ENCODE measurements at regions not wholly inside any gene's neighbourhood (a gene's known extent, or its start where the extent isn't known, plus 50 kb on each side); places are given as distances from the start of the nearest gene placed in this dataset.

GRCh38 chr22:47300698-47301405 is 538.4 kb downstream of the TBC1D22A start:
- TF ChIP-seq CTCF (IDR thresholded peaks at IDR 0.05; ENCODE audit: insufficient read depth, low read length, poor library complexity, severe bottlenecking): no peak
- H3K27me3 ChIP-seq (replicated peaks; ENCODE audit: control insufficient read depth, insufficient read depth, low read length): no peaks in the 10 kb centered on the region
- no peak overlapping the region for H3K4me3 ChIP-seq (replicated peaks; ENCODE audit: low read depth, low read length)
- no peaks in the 10 kb centered on the region for H3K36me3 ChIP-seq (ENCODE audit: control insufficient read depth, insufficient read depth, low read length)
- no peak for DNase-seq (ENCODE audit: extremely low read depth, insufficient read length)

- Histone ChIP-seq H3K36me3 (ENCODE audit: control insufficient read depth, insufficient read depth, low read length) (no peaks in the 10 kb centered on the region), H3K4me3 (replicated peaks; ENCODE audit: low read depth, low read length) (no peak overlapping the region), H3K27me3 (replicated peaks; ENCODE audit: control insufficient read depth, insufficient read depth, low read length) (no peaks in the 10 kb centered on the region)
- no peak for DNase-seq (ENCODE audit: extremely low read depth, insufficient read length)
- no peak for TF ChIP-seq CTCF (IDR thresholded peaks at IDR 0.05; ENCODE audit: insufficient read depth, low read length, poor library complexity, severe bottlenecking)
Observed at GRCh38 chr22:47299863-47300697, 537.6 kb downstream of the TBC1D22A start.

GRCh38 chr22:47299211-47299862 is 536.9 kb downstream of the TBC1D22A start:
- no peak for DNase-seq (ENCODE audit: extremely low read depth, insufficient read length)
- TF ChIP-seq CTCF (IDR thresholded peaks at IDR 0.05; ENCODE audit: insufficient read depth, low read length, poor library complexity, severe bottlenecking): no peak
- no peaks in the 10 kb centered on the region for H3K27me3 ChIP-seq (replicated peaks; ENCODE audit: control insufficient read depth, insufficient read depth, low read length)
- H3K36me3 ChIP-seq (ENCODE audit: control insufficient read depth, insufficient read depth, low read length): no peaks in the 10 kb centered on the region
- no peak overlapping the region for H3K4me3 ChIP-seq (replicated peaks; ENCODE audit: low read depth, low read length)

DNA sequence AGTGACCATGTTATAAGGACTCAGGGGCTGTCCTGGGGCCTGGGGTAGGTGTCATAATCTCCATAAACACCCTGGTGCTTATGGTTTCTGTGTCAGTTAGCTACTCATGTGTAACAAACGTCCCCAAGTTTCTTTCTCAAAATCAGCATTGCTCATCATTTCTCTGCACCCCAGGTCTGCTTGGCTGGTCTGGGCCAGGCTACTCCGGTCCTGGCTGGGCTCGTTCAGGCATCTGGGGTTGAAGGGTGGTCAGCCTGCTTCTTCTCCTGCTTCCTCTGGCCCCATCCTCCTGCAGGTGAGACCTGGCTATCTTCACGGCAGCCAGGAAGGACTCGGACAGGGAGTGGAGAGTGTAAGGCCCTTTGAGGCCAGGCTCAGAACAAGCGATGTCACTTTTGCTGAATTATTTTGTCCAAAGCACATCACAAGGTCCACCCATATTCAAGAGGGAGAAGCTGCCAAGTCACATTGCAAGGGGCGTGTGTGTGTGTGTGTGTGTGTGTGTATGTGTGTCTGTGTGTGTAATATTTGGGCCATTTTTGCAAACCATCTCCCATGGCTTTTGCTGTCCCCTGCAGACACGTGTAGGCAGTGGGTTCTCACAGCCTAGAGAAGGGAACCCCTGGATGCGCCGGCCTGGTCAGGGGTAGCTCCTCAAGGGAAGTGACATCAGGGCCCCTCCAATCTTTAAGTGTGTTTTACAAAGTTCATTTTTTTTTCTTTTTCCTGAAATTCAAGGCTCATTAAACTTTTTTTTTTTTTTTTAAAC is 535.8 kb downstream of the TBC1D22A start:
- Histone ChIP-seq H3K4me3 (replicated peaks; ENCODE audit: low read depth, low read length) (no peak overlapping the region), H3K36me3 (ENCODE audit: control insufficient read depth, insufficient read depth, low read length) (no peaks in the 10 kb centered on the region), H3K27me3 (replicated peaks; ENCODE audit: control insufficient read depth, insufficient read depth, low read length) (no peaks in the 10 kb centered on the region)
- no peak for DNase-seq (ENCODE audit: extremely low read depth, insufficient read length)
- no peak for TF ChIP-seq CTCF (IDR thresholded peaks at IDR 0.05; ENCODE audit: insufficient read depth, low read length, poor library complexity, severe bottlenecking)

- H3K4me3 ChIP-seq (replicated peaks; ENCODE audit: low read depth, low read length): no peak overlapping the region
- H3K36me3 ChIP-seq (ENCODE audit: control insufficient read depth, insufficient read depth, low read length): no peaks in the 10 kb centered on the region
- no peaks in the 10 kb centered on the region for H3K27me3 ChIP-seq (replicated peaks; ENCODE audit: control insufficient read depth, insufficient read depth, low read length)
- TF ChIP-seq CTCF (IDR thresholded peaks at IDR 0.05; ENCODE audit: insufficient read depth, low read length, poor library complexity, severe bottlenecking): no peak
- no peak for DNase-seq (ENCODE audit: extremely low read depth, insufficient read length)
Observed at GRCh38 chr22:47297261-47298016, 535.0 kb downstream of the TBC1D22A start.
